Right lobe of liver (tissue), 6 donors: ENCODE measurements at regions not wholly inside any gene's neighbourhood (a gene's known extent, or its start where the extent isn't known, plus 50 kb on each side); places are given as distances from the start of the nearest gene placed in this dataset.

ENCODE experiments used
- ATAC-seq, 4 donors: fragments of 200-7000 bp; cut with Tn5 transposase; one replicate each; pipeline ENCODE4 v1.9.1; 2020; ENCODE audit warnings: mild to moderate bottlenecking in 4 of 4, moderate library complexity in 4 of 4
- DNase-seq, 3 donors: peaks; one replicate each; pipeline ENCODE4 v3.0.0-alpha.2; 2020
- H3K27ac ChIP-seq, 3 donors: fragments of 200-600 bp; one replicate each; pipeline ENCODE4 v1.8.0; 2022
- H3K27me3 ChIP-seq, 2 donors: fragments of 200-600 bp; one replicate each; pipeline ENCODE4 v1.8.0; 2022
- H3K36me3 ChIP-seq, 4 donors: fragments of 200-600 bp; sonication (generic) in 1 of 4; one replicate each; pipeline versions ENCODE4 v1.5.1 to v1.8.0; 2017 to 2022; ENCODE audit warnings: control low read depth in 1 of 4
- H3K4me1 ChIP-seq, 4 donors: fragments of 200-600 bp; sonication (generic) in 1 of 4; one replicate each; pipeline versions ENCODE4 v1.5.1 to v1.8.0; 2017 to 2022; ENCODE audit warnings: control low read depth in 1 of 4
- H3K4me3 ChIP-seq, 3 donors: fragments of 200-600 bp; one replicate each; pipeline ENCODE4 v1.8.0; 2022
- H3K9me3 ChIP-seq, 4 donors: fragments of 200-600 bp; sonication (generic) in 1 of 4; one replicate each; pipeline versions ENCODE4 v1.5.1 to v1.8.0; 2017 to 2022; ENCODE audit warnings: control low read depth in 1 of 4
- CTCF ChIP-seq, 4 donors: fragments of 200-600 bp in 3 of 4; fragments of 450-650 bp in 1 of 4; IDR thresholded peaks; one replicate each; pipeline versions ENCODE4 v1.5.1 to v1.8.0; 2016 to 2022; ENCODE audit warnings: antibody characterized with exemption in 4 of 4, mild to moderate bottlenecking in 2 of 4
- POLR2A ChIP-seq: fragments of 450-650 bp; IDR thresholded peaks from one replicate; pipeline ENCODE4 v1.6.1; 2017; ENCODE audit warnings: antibody characterized with exemption, mild to moderate bottlenecking
- WGBS: methylation state at CpG from one replicate; pipeline ENCODE4 v1.1.6; 2018; ENCODE audit warnings: low coverage, low lambda C conversion rate; ENCODE audit not compliant: insufficient coverage; ENCODE audit errors: missing lambda C conversion rate; 5-methylcytosine and 5-hydroxymethylcytosine counted together
- intact Hi-C, 2 donors: fragments of 100-400 bp; cut with DNase I; formaldehyde crosslinking; loops; one replicate each; pipeline versions ENCODE4 v1.11.2 to v1.14.1; 2022
- donor health status: DM: no; HTN: yes; CAD: no.
- donor health status: DM: no; HTN: no; CAD: no.
- donor health status: DM: no; HTN: no; CAD: no.
- donor health status: DM: no; HTN: yes; CAD: no.
- donor health status: DM: no; HTN: yes; CAD: no.

- ATAC-seq: no peak
- H3K36me3 ChIP-seq: no peaks in the 10 kb centered on the region
- DNase-seq: no peak
- H3K27me3 ChIP-seq: no peaks in the 10 kb centered on the region
- TF ChIP-seq CTCF (IDR thresholded peaks at IDR 0.05) (no peak), POLR2A (no peak)
- no peak overlapping the region for H3K4me3 ChIP-seq
- H3K9me3 ChIP-seq: no peaks in the 10 kb centered on the region
- WGBS: 68% methylated on average over 3 of the region's 3 CpGs
- no peaks in the 10 kb centered on the region for H3K4me1 ChIP-seq
- no peak overlapping the region for H3K27ac ChIP-seq
- intact Hi-C loops: no loop called here
Observed at GRCh38 chr2:22990246-22990645, 394.7 kb upstream of the KLHL29 start.

GRCh38 chr2:22991844-22992243, 393.1 kb upstream of the KLHL29 start:
- H3K4me1 ChIP-seq: no peaks in the 10 kb centered on the region
- H3K27me3 ChIP-seq: no peaks in the 10 kb centered on the region
- intact Hi-C loops: no loop called here
- H3K36me3 ChIP-seq: no peaks in the 10 kb centered on the region
- no peaks in the 10 kb centered on the region for H3K9me3 ChIP-seq
- 56% methylated on average over 3 of the region's 3 CpGs for WGBS
- H3K4me3 ChIP-seq: no peak overlapping the region
- H3K27ac ChIP-seq: no peak overlapping the region
- ATAC-seq (no peak), DNase-seq (no peak)
- no peak for TF ChIP-seq POLR2A
- TF ChIP-seq CTCF (IDR thresholded peaks at IDR 0.05): peak in 1 of 4 donors; percentile 17

- H3K27ac ChIP-seq: no peak overlapping the region
- ATAC-seq (no peak), DNase-seq (no peak)
- WGBS: 41% methylated on average over 2 of the region's 2 CpGs
- no peaks in the 10 kb centered on the region for H3K36me3 ChIP-seq
- no peak overlapping the region for H3K4me3 ChIP-seq
- H3K9me3 ChIP-seq: no peaks in the 10 kb centered on the region
- H3K27me3 ChIP-seq: no peaks in the 10 kb centered on the region
- H3K4me1 ChIP-seq: no peaks in the 10 kb centered on the region
- intact Hi-C loops: no loop called here
- no peak for TF ChIP-seq CTCF (IDR thresholded peaks at IDR 0.05)
- TF ChIP-seq POLR2A: no peak
Observed at GRCh38 chr2:22992441-22992840, 392.5 kb upstream of the KLHL29 start.

- no peak for TF ChIP-seq CTCF (IDR thresholded peaks at IDR 0.05)
- TF ChIP-seq POLR2A: no peak
- 58% methylated on average over 1 of the region's 1 CpG for WGBS
Observed at GRCh38 chr2:22993250-22993649, 391.7 kb upstream of the KLHL29 start.

GRCh38 chr2:22995576-22995975, 389.4 kb upstream of the KLHL29 start:
- no peaks in the 10 kb centered on the region for H3K27me3 ChIP-seq
- intact Hi-C loops: no loop called here
- H3K9me3 ChIP-seq: no peaks in the 10 kb centered on the region
- no peak overlapping the region for H3K27ac ChIP-seq
- H3K36me3 ChIP-seq: no peaks in the 10 kb centered on the region
- TF ChIP-seq CTCF (IDR thresholded peaks at IDR 0.05) (no peak), POLR2A (no peak)
- no peak for DNase-seq
- WGBS: 100% methylated on average over 1 of the region's 3 CpGs
- ATAC-seq: no peak
- no peak overlapping the region for H3K4me3 ChIP-seq
- H3K4me1 ChIP-seq: no peaks in the 10 kb centered on the region

More at GRCh38 chr2:22993250-22993649, 391.7 kb upstream of the KLHL29 start:
- DNase-seq (no peak), ATAC-seq (no peak)
- H3K27me3 ChIP-seq: no peaks in the 10 kb centered on the region
- no peaks in the 10 kb centered on the region for H3K9me3 ChIP-seq
- H3K27ac ChIP-seq: no peak overlapping the region
- intact Hi-C loops: no loop called here
- no peak overlapping the region for H3K4me3 ChIP-seq
- no peaks in the 10 kb centered on the region for H3K36me3 ChIP-seq
- H3K4me1 ChIP-seq: no peaks in the 10 kb centered on the region
